BLaER1 treated with 17β-estradiol and CSF1 and Interleukin-3, amounts not matched to agents 10 nM and 100 nM (cell line): ENCODE measurements at regions not wholly inside any gene's neighbourhood (a gene's known extent, or its start where the extent isn't known, plus 50 kb on each side); places are given as distances from the start of the nearest gene placed in this dataset.

ENCODE experiments used
- H3K27ac ChIP-seq, 11 experiments: shearing (Covaris generic); formaldehyde crosslinking; 2 replicates each; pipeline ENCODE4 v1.8.1; 2022
- H3K27me3 ChIP-seq, 11 experiments: shearing (Covaris generic); formaldehyde crosslinking; 2 replicates each; pipeline ENCODE4 v1.8.1; 2022
- H3K36me3 ChIP-seq, 11 experiments: shearing (Covaris generic); formaldehyde crosslinking; 2 replicates each; pipeline ENCODE4 v1.8.1; 2022
- H3K4me1 ChIP-seq, 10 experiments: shearing (Covaris generic); formaldehyde crosslinking; 2 replicates each; pipeline ENCODE4 v1.8.1; 2022
- H3K4me2 ChIP-seq, 11 experiments: shearing (Covaris generic); formaldehyde crosslinking; 2 replicates each; pipeline ENCODE4 v1.8.1; 2022
- H3K4me3 ChIP-seq, 10 experiments: shearing (Covaris generic); formaldehyde crosslinking; 2 replicates each; pipeline ENCODE4 v1.8.1; 2022
- H3K9ac ChIP-seq, 11 experiments: shearing (Covaris generic); formaldehyde crosslinking; 2 replicates each; pipeline ENCODE4 v1.8.1; 2022
- H3K9me3 ChIP-seq, 11 experiments: shearing (Covaris generic); formaldehyde crosslinking; replicated peaks in 1 of 11; 2 replicates each; pipeline ENCODE4 v1.8.1; 2022
- H4K20me1 ChIP-seq, 11 experiments: shearing (Covaris generic); formaldehyde crosslinking; 2 replicates each; pipeline ENCODE4 v1.8.1; 2022
- Cebpa-rat ChIP-seq, 11 experiments: shearing (Covaris generic); IDR thresholded peaks; 2 replicates each; pipeline ENCODE4 v1.8.1; 2022

DNA sequence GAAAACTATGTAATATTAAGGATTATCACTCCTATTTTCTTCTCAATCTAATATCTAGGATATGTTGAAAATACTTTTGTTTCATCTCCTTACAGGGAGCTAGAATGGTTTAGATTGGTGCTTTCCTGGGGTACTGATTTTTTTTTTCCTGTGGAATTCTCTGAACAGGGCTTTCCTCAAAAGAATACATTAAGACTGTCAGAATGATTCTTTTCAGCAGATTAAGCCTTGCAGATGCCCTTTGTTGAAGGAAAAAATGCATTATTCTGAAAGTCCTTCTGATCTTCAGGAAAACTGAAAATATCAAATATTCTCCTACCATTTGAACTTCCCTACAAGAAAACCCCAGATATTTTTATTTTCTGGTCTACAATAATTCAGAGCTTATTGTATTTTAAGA is 178.9 kb downstream of the SOX4 start:
- Histone ChIP-seq H3K36me3 (no peaks in the 10 kb centered on the region), H3K9me3 (peaks cover 0 to 11% (median 4%) of the 10 kb centered on the region in 11 experiments; a peak in 3 of 22 replicates), H3K4me3 (no peak overlapping the region), H3K27me3 (no peaks in the 10 kb centered on the region), H3K9ac (no peak overlapping the region), H3K27ac (no peak overlapping the region), H3K4me2 (no peak overlapping the region), H4K20me1 (no peaks in the 10 kb centered on the region), H3K4me1 (peaks cover 0 to 15% (median 0%) of the 10 kb centered on the region in 10 experiments; a peak in 7 of 20 replicates)
- TF ChIP-seq Cebpa-rat (IDR thresholded peaks at IDR 0.05) = no peak

DNA sequence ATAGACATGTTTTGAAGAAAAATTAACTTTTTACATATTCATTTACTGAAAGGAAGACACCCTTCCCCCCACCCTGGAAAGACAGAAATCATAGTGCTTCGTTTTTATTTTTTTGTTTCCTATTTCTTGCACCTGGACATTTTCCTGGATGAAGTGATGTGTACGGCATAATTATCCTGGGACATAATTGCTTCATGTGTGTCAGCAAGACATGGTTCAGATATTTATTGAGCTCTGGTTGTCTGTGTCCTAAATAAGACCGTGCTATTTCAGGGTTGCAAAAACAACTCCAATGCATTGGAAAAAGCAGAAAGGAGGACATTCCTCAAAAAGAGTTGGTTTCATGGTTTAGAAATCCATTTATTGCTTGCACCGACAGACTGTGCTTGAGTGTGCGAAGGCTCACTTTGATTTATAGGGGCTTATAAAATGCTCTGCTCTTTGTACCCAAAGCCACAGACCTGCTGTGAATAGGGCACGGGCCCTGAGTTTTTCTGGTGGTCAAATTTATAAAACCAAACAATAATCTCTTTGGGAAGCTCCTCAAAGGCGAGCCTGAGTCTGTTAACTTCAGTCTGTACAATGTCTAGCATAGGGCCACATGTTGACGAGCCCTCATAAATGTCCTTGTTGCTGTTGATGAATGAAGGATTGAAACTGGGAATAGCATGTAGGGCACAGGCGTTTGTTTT is 179.5 kb downstream of the SOX4 start:
- Histone ChIP-seq H3K27ac (no peak overlapping the region), H3K9me3 (peaks cover 0 to 11% (median 4%) of the 10 kb centered on the region in 11 experiments; a peak in 3 of 22 replicates), H3K27me3 (no peaks in the 10 kb centered on the region), H3K9ac (no peak overlapping the region), H3K4me1 (peaks cover 0 to 9% (median 0%) of the 10 kb centered on the region in 10 experiments; a peak in 7 of 20 replicates), H4K20me1 (no peaks in the 10 kb centered on the region), H3K4me3 (no peak overlapping the region), H3K4me2 (no peak overlapping the region), H3K36me3 (no peaks in the 10 kb centered on the region)
- TF ChIP-seq Cebpa-rat (IDR thresholded peaks at IDR 0.05) = no peak

- no peak overlapping the region for H3K4me3 ChIP-seq
- H3K9ac ChIP-seq = no peak overlapping the region
- H3K27ac ChIP-seq = no peak overlapping the region
- H3K4me2 ChIP-seq = no peak overlapping the region
- no peaks in the 10 kb centered on the region for H3K36me3 ChIP-seq
- TF ChIP-seq Cebpa-rat (IDR thresholded peaks at IDR 0.05) = no peak
- no peaks in the 10 kb centered on the region for H4K20me1 ChIP-seq
- H3K4me1 ChIP-seq = peaks cover 0 to 4% (median 0%) of the 10 kb centered on the region in 10 experiments; a peak in 5 of 20 replicates
- H3K27me3 ChIP-seq = no peaks in the 10 kb centered on the region
- peaks cover 0 to 11% (median 4%) of the 10 kb centered on the region in 11 experiments; a peak in 3 of 22 replicates for H3K9me3 ChIP-seq
Measured at GRCh38 chr6:21773576-21773968, 180.0 kb downstream of the SOX4 start.

- Histone ChIP-seq H3K4me3 (no peak overlapping the region), H3K9me3 (peaks cover 0 to 11% (median 4%) of the 10 kb centered on the region in 11 experiments; a peak in 3 of 22 replicates), H3K4me1 (no peaks in the 10 kb centered on the region), H3K36me3 (no peaks in the 10 kb centered on the region), H3K27me3 (no peaks in the 10 kb centered on the region), H3K9ac (no peak overlapping the region), H4K20me1 (no peaks in the 10 kb centered on the region), H3K4me2 (no peak overlapping the region), H3K27ac (no peak overlapping the region)
- no peak for TF ChIP-seq Cebpa-rat (IDR thresholded peaks at IDR 0.05)
Measured at GRCh38 chr6:21777846-21778245, 184.3 kb downstream of the SOX4 start.

DNA sequence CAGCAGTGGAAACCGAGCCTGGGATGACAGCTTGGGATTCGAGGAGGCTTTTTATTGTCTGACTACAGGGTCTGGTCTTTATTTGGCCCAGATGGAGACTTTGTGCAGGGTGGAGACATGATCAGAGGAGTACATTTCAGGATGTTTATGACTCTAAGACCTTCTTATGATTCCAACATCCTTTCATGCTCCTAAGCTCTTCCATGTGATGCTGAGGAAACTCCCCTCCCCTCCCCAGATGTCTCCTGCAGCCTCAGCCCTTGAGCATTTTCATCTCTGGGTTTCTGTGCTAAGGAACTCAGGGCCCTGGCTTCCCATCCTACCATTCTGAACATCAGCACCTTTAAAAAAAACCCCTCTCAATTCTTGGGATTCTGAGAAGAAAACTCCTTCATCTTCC is 186.6 kb downstream of the SOX4 start:
- H3K27ac ChIP-seq = no peak overlapping the region
- H3K4me1 ChIP-seq = no peaks in the 10 kb centered on the region
- H3K4me3 ChIP-seq = no peak overlapping the region
- H3K27me3 ChIP-seq = no peaks in the 10 kb centered on the region
- no peaks in the 10 kb centered on the region; a peak in 1 of 22 replicates for H3K9me3 ChIP-seq
- no peaks in the 10 kb centered on the region for H4K20me1 ChIP-seq
- no peak overlapping the region for H3K9ac ChIP-seq
- TF ChIP-seq Cebpa-rat (IDR thresholded peaks at IDR 0.05) = no peak
- H3K36me3 ChIP-seq = no peaks in the 10 kb centered on the region
- H3K4me2 ChIP-seq = no peak overlapping the region

DNA sequence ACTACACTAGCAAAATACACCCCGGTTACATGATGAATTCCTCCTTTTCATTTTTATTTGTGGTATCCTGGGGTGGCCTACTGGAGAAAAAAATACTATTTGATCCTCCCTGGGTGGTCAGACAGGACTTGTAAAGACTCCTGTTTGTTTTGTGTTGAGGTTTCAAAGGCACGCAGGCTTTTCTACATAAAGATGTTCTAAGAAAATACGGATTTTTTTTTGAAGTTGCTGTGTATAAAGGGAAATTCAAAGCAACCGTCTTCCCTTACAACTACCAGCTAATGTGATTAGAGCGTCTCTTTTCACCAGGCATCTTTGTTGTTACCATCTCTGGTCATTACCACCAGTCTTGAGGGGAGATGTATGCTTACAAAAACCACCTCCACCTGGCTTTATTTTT is 187.1 kb downstream of the SOX4 start:
- Histone ChIP-seq H3K36me3 (no peaks in the 10 kb centered on the region), H3K4me3 (no peak overlapping the region), H3K27ac (no peak overlapping the region), H3K27me3 (no peaks in the 10 kb centered on the region), H4K20me1 (no peaks in the 10 kb centered on the region), H3K4me1 (no peaks in the 10 kb centered on the region), H3K4me2 (no peak overlapping the region), H3K9me3 (no peaks in the 10 kb centered on the region; a peak in 1 of 22 replicates), H3K9ac (no peak overlapping the region)
- no peak for TF ChIP-seq Cebpa-rat (IDR thresholded peaks at IDR 0.05)

- H3K36me3 ChIP-seq = no peaks in the 10 kb centered on the region
- no peak for TF ChIP-seq Cebpa-rat (IDR thresholded peaks at IDR 0.05)
- H4K20me1 ChIP-seq = no peaks in the 10 kb centered on the region
- H3K4me3 ChIP-seq = no peak overlapping the region
- H3K27me3 ChIP-seq = no peaks in the 10 kb centered on the region
- H3K27ac ChIP-seq = no peak overlapping the region
- H3K9ac ChIP-seq = no peak overlapping the region
- no peaks in the 10 kb centered on the region; a peak in 1 of 22 replicates for H3K9me3 ChIP-seq
- no peaks in the 10 kb centered on the region for H3K4me1 ChIP-seq
- no peak overlapping the region for H3K4me2 ChIP-seq
Measured at GRCh38 chr6:21781128-21781527, 187.6 kb downstream of the SOX4 start.

GRCh38 chr6:21785164-21785563 is 191.6 kb downstream of the SOX4 start:
- H3K27ac ChIP-seq = no peak overlapping the region
- peaks cover 0 to 14% (median 0%) of the 10 kb centered on the region in 11 experiments; a peak in 4 of 22 replicates for H3K9me3 ChIP-seq
- H3K36me3 ChIP-seq = no peaks in the 10 kb centered on the region
- no peaks in the 10 kb centered on the region for H3K4me1 ChIP-seq
- H3K4me3 ChIP-seq = no peak overlapping the region
- no peak overlapping the region for H3K9ac ChIP-seq
- H3K4me2 ChIP-seq = no peak overlapping the region
- H3K27me3 ChIP-seq = no peaks in the 10 kb centered on the region
- H4K20me1 ChIP-seq = no peaks in the 10 kb centered on the region
- no peak for TF ChIP-seq Cebpa-rat (IDR thresholded peaks at IDR 0.05)

DNA sequence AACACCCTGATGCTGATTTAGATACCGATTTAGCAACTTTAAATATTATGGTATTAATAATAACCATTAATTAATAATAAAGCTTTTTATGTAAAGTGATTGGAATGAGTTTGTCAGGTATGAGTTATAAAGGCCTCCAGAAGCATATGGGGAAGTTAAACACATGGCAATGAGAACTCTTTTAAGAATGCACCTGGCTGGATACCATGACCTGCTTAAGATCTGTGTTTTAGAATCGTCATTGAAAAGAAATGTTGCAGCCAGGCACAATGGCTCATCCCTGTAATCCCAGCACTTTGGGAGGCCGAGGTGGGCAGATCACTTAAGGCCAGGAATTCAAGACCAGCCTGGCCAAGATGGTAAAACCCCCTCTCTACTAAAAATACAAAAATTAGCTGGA is 197.5 kb downstream of the SOX4 start:
- H4K20me1 ChIP-seq = no peaks in the 10 kb centered on the region
- no peak overlapping the region for H3K9ac ChIP-seq
- no peak overlapping the region for H3K4me3 ChIP-seq
- peaks cover 0 to 31% (median 0%) of the 10 kb centered on the region in 11 experiments; a peak in 4 of 22 replicates for H3K9me3 ChIP-seq
- no peak for TF ChIP-seq Cebpa-rat (IDR thresholded peaks at IDR 0.05)
- no peaks in the 10 kb centered on the region for H3K27me3 ChIP-seq
- H3K4me2 ChIP-seq = no peak overlapping the region
- H3K4me1 ChIP-seq = no peaks in the 10 kb centered on the region
- H3K27ac ChIP-seq = no peak overlapping the region
- H3K36me3 ChIP-seq = no peaks in the 10 kb centered on the region

- Histone ChIP-seq H3K27me3 (no peaks in the 10 kb centered on the region), H3K9ac (no peak overlapping the region), H3K27ac (no peak overlapping the region), H3K4me2 (no peak overlapping the region), H3K4me3 (no peak overlapping the region), H3K9me3 (peaks cover 0 to 32% (median 0%) of the 10 kb centered on the region in 11 experiments; a peak in 5 of 22 replicates), H4K20me1 (no peaks in the 10 kb centered on the region), H3K4me1 (no peaks in the 10 kb centered on the region), H3K36me3 (no peaks in the 10 kb centered on the region)
- no peak for TF ChIP-seq Cebpa-rat (IDR thresholded peaks at IDR 0.05)
Measured at GRCh38 chr6:21791581-21791980, 198.0 kb downstream of the SOX4 start.
